Activated T-helper 1 cell treated with anti-CD3 and anti-CD28 coated beads, Interleukin-12 subunit alpha, Interleukin-12 subunit beta, Interleukin-2, Interleukin-4 antibody, amounts not matched to agents 30 ng/mL and 10 ng/mL and 1 ng/mL, durations not matched to agents 14 hours and 24 hours and 36 hours (primary cell): ENCODE measurements at regions not wholly inside any gene's neighbourhood (a gene's known extent, or its start where the extent isn't known, plus 50 kb on each side); places are given as distances from the start of the nearest gene placed in this dataset.

Source experiments
- DNase-seq: peaks from one replicate; pipeline ENCODE4 v3.0.0; 2021; ENCODE audit warnings: low spot score
- H3K27ac Mint-ChIP-seq: one replicate; pipeline ENCODE4 v1.8.0; 2021; ENCODE audit warnings: mild to moderate bottlenecking, mixed read lengths
- H3K27me3 Mint-ChIP-seq: one replicate; pipeline ENCODE4 v1.8.0; 2022; ENCODE audit warnings: mild to moderate bottlenecking, moderate library complexity, mixed read lengths; ENCODE audit not compliant: insufficient read depth
- H3K36me3 Mint-ChIP-seq: one replicate; pipeline ENCODE4 v1.8.0; 2021; ENCODE audit warnings: low read depth, mixed read lengths
- H3K4me1 Mint-ChIP-seq: one replicate; pipeline ENCODE4 v1.8.0; 2021; ENCODE audit warnings: low read depth, mixed read lengths
- H3K4me3 Mint-ChIP-seq: one replicate; pipeline ENCODE4 v1.8.0; 2021; ENCODE audit warnings: mild to moderate bottlenecking, moderate library complexity, mixed read lengths
- H3K9me3 Mint-ChIP-seq: one replicate; pipeline ENCODE4 v1.8.0; 2021; ENCODE audit warnings: mixed read lengths
- intact Hi-C: fragments of 100-400 bp; cut with micrococcal nuclease; formaldehyde crosslinking; loops from one replicate; pipeline ENCODE4 v1.15.1; 2024

- Mint-ChIP-seq H3K36me3 (peaks cover 31% of the 10 kb centered on the region), H3K4me1 (peaks cover 93% of the 10 kb centered on the region), H3K9me3 (peaks cover 10% of the 10 kb centered on the region), H3K27ac (peak overlapping the region; percentile 94), H3K4me3 (peak overlapping the region; percentile 79), H3K27me3 (no peaks in the 10 kb centered on the region)
- peak; percentile 57 for DNase-seq
- intact Hi-C loops, result loop anchor here (1.0 kb wide), 5 partner anchors 9 to 91 kb away; no protein-coding TSS in a partner anchor
These were observed 86.9 kb upstream of the RASGRP1 start for GRCh38 chr15:38651328-38652038.

DNA sequence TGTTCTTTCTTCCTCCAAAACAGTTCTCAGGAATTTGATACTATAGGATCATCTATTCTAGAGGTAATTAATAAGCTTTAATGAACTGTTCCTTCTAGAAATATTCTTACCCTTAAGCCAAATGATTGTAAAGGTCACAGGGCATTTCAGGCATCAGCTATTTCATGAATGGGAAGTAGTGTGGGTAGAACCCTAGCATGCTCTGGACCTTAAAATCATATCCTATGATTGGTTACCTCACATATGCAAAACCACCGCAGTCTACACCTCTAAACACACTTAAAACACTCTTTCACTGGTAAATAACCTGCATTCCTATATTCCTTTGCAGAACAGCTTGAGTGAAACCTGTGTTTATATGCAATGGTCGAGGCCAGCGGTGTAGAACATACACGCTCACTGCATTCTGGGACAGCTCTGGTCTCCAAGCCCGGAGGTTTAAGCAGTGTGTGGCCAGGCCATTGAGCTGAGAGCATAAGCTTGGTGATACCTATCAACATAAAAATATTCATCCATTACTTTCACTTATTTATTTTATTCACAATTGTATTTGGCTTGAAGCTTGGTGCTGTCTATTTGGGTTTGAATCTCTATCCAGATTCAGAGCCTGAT is 87.7 kb upstream of the RASGRP1 start:
- DNase-seq, result no peak
- Mint-ChIP-seq H3K4me1 (peaks cover 89% of the 10 kb centered on the region), H3K9me3 (peaks cover 10% of the 10 kb centered on the region), H3K27ac (peak overlapping the region; percentile 94), H3K36me3 (peaks cover 31% of the 10 kb centered on the region), H3K27me3 (no peaks in the 10 kb centered on the region), H3K4me3 (peak overlapping the region; percentile 79)
- intact Hi-C loops, result loop anchor here (1.0 kb wide), 1 partner anchor 31 kb away; no protein-coding TSS in a partner anchor

- Mint-ChIP-seq H3K27ac (peak overlapping the region; percentile 94), H3K4me1 (peaks cover 88% of the 10 kb centered on the region), H3K4me3 (peak overlapping the region; percentile 79), H3K9me3 (peaks cover 10% of the 10 kb centered on the region), H3K27me3 (no peaks in the 10 kb centered on the region), H3K36me3 (peaks cover 31% of the 10 kb centered on the region)
- intact Hi-C loops, result loop anchor here (1.0 kb wide), 4 partner anchors 17 to 89 kb away; partner anchors contain the start of gene RASGRP1
- DNase-seq, result peak; percentile 82
These were observed 88.4 kb upstream of the RASGRP1 start for GRCh38 chr15:38652998-38653397.

DNA sequence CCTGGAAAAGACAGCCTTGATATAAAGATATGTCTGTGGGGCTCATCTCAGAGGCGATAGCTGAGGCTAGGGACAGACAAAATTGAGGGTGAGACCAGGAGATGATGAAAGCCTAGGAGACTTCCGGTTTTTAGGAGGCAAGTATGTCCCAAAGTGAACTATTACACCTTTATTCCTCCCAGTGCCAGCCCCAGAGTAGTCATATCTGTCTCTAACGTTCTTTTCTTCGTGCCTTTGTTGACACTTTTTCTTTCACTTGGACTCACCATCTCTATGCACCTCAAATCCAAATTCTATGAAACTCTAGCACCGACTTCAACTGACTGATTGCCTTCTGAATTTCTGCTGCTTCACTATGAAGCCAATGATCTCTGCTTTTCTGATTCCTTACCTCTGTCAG is 93.8 kb upstream of the RASGRP1 start:
- Mint-ChIP-seq H3K27ac (peak overlapping the region; percentile 68), H3K9me3 (no peaks in the 10 kb centered on the region), H3K4me1 (peaks cover 82% of the 10 kb centered on the region), H3K4me3 (peak overlapping the region; percentile 38), H3K27me3 (no peaks in the 10 kb centered on the region), H3K36me3 (peaks cover 15% of the 10 kb centered on the region)
- DNase-seq, result no peak
- intact Hi-C loops, result no loop called here

GRCh38 chr15:38660738-38661137 is 96.1 kb upstream of the RASGRP1 start:
- Mint-ChIP-seq H3K4me3 (peak overlapping the region; percentile 74), H3K36me3 (peaks cover 8% of the 10 kb centered on the region), H3K9me3 (no peaks in the 10 kb centered on the region), H3K27me3 (no peaks in the 10 kb centered on the region), H3K27ac (peak overlapping the region; percentile 88), H3K4me1 (peaks cover 85% of the 10 kb centered on the region)
- intact Hi-C loops, result loop anchor here (1.0 kb wide), 1 partner anchor 9 kb away; no protein-coding TSS in a partner anchor
- no peak for DNase-seq

- H3K9me3 Mint-ChIP-seq, result peaks cover under 1% of the 10 kb centered on the region
- H3K4me3 Mint-ChIP-seq, result no peak overlapping the region
- peaks cover 88% of the 10 kb centered on the region for H3K4me1 Mint-ChIP-seq
- H3K27me3 Mint-ChIP-seq, result no peaks in the 10 kb centered on the region
- peak overlapping the region; percentile 43 for H3K27ac Mint-ChIP-seq
- intact Hi-C loops, result loop anchor here (1.0 kb wide), 1 partner anchor 8 kb away; no protein-coding TSS in a partner anchor
- no peak for DNase-seq
- H3K36me3 Mint-ChIP-seq, result peaks cover 5% of the 10 kb centered on the region
These were observed 97.6 kb upstream of the RASGRP1 start for GRCh38 chr15:38662033-38662802.

DNA sequence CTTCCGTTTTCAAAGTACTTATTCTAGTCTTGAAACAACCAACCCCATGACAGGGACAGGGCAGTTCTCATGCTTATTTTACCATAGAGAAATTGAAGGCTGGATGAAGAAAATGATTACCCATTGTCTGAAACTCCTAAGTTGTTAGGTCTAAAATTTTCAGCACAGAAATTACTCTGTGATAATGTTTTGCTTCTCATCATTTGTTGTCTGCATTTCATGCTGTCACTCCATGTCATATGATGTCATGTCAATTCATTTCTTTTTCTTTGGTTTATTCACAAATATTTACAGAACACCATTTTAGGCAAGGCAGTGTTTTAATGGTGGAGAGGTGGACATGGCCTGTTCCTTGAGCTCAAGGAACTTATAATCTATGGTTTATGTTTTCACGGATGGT is 98.2 kb upstream of the RASGRP1 start:
- Mint-ChIP-seq H3K4me3 (no peak overlapping the region), H3K27ac (peak overlapping the region; percentile 18), H3K9me3 (peaks cover 6% of the 10 kb centered on the region), H3K4me1 (peaks cover 89% of the 10 kb centered on the region), H3K36me3 (peaks cover 10% of the 10 kb centered on the region), H3K27me3 (no peaks in the 10 kb centered on the region)
- intact Hi-C loops, result loop anchor here (1.0 kb wide), 1 partner anchor 7 kb away; no protein-coding TSS in a partner anchor
- DNase-seq, result no peak

- peaks cover 84% of the 10 kb centered on the region for H3K4me1 Mint-ChIP-seq
- no peaks in the 10 kb centered on the region for H3K27me3 Mint-ChIP-seq
- intact Hi-C loops, result no loop called here
- peaks cover 8% of the 10 kb centered on the region for H3K9me3 Mint-ChIP-seq
- DNase-seq, result no peak
- H3K4me3 Mint-ChIP-seq, result peak overlapping the region; percentile 16
- H3K36me3 Mint-ChIP-seq, result peaks cover 12% of the 10 kb centered on the region
- H3K27ac Mint-ChIP-seq, result peak overlapping the region; percentile 78
These were observed 101.1 kb upstream of the RASGRP1 start for GRCh38 chr15:38665586-38666305.

DNA sequence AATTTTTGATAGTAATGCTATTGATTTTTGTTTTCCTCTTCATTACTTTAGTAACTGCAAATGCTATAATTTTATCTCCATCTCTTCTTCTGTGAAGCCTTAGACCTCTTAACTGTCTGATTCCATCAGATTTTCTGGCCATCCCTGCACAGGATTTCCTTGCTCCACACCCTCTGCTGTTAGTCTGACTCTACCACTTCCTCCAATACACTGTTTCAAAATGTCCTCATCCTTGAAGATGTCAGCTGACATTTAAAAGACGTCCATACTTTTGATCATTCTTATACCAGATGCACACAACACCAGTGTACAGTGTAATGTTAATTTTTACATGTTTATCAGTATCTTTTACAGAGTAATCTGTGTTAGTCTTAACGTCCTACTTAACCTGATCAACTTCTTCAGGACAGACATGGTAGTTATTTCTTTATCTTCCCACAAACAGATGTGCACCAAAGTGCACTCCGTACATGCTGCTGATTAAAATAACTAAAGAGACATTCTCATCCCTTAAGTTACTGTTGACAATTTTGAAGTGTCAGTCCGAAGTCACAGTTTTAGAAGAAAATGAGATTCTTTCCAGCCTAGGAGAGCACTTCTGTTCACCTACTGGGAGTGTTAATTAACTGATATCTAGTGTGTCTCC is 102.4 kb upstream of the RASGRP1 start:
- peaks cover 8% of the 10 kb centered on the region for H3K9me3 Mint-ChIP-seq
- H3K4me1 Mint-ChIP-seq, result peaks cover 87% of the 10 kb centered on the region
- H3K27ac Mint-ChIP-seq, result peak overlapping the region; percentile 87
- peaks cover 12% of the 10 kb centered on the region for H3K36me3 Mint-ChIP-seq
- intact Hi-C loops, result no loop called here
- no peaks in the 10 kb centered on the region for H3K27me3 Mint-ChIP-seq
- DNase-seq, result no peak
- H3K4me3 Mint-ChIP-seq, result peak overlapping the region; percentile 45

DNA sequence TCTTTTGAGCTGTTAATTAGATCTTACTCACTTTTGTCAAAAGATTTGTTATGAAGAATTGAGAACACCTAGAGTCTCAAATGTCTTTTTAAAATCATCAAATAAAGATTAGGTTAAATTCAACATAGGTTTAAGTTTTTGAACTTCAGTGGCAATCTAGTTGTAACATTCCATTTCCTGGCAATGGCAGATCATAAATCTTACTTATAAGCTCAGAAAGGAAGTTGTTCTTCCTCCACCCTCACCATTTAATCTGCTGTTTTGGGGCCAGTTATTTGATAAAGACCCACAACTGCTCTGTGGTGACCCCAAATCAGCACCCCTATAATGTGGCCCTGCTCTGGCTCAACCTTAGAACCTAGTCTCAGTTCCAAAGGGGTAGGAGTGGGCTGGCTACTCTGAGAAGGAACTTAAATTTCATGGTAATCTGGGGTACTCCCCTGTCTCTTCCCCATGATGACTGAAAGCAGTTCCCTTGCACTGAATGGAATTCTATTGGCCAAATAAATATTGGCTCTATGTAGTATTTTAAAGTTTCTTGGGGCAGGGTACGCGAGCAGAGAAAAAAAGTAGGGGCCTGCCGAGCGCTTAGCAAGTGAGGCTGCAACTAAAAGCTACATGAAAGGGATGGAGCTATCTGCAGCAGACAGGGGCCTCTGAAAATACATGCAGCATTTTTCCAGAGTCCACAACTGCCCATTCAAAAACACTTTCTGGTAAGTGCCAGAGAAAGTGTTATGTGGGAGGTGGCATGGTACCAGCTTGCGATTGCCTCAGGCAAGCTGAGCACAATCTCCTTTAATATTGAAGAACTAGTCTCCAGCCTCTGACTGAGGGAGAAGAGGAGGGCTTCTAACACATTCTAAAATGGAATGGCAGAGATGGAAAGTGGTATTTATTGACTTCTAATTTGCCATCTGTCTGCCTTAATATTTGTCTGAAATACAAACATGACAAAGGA is 103.6 kb upstream of the RASGRP1 start:
- no peak for DNase-seq
- peaks cover 87% of the 10 kb centered on the region for H3K4me1 Mint-ChIP-seq
- intact Hi-C loops, result no loop called here
- peaks cover 8% of the 10 kb centered on the region for H3K9me3 Mint-ChIP-seq
- H3K27ac Mint-ChIP-seq, result peak overlapping the region; percentile 87
- H3K36me3 Mint-ChIP-seq, result peaks cover 12% of the 10 kb centered on the region
- no peaks in the 10 kb centered on the region for H3K27me3 Mint-ChIP-seq
- H3K4me3 Mint-ChIP-seq, result peak overlapping the region; percentile 38

- H3K4me3 Mint-ChIP-seq, result no peak overlapping the region
- H3K4me1 Mint-ChIP-seq, result peaks cover 91% of the 10 kb centered on the region
- peaks cover 12% of the 10 kb centered on the region for H3K36me3 Mint-ChIP-seq
- intact Hi-C loops, result no loop called here
- no peak for DNase-seq
- H3K27ac Mint-ChIP-seq, result no peak overlapping the region
- H3K27me3 Mint-ChIP-seq, result no peaks in the 10 kb centered on the region
- H3K9me3 Mint-ChIP-seq, result peaks cover 8% of the 10 kb centered on the region
These were observed 104.3 kb upstream of the RASGRP1 start for GRCh38 chr15:38668898-38669391.
